ENCODE measurements at regions not wholly inside any gene's neighbourhood (a gene's known extent, or its start where the extent isn't known, plus 50 kb on each side); places are given as distances from the start of the nearest gene placed in this dataset.

GRCh38 chr5:167582886-167583285, 708.6 kb upstream of the WWC1 start:
- Mint-ChIP-seq H3K9me3 (no peaks in the 10 kb centered on the region), H3K4me1 (no peaks in the 10 kb centered on the region), H3K36me3 (no peaks in the 10 kb centered on the region), H3K27ac (no peak overlapping the region), H3K4me3 (no peak overlapping the region), H3K27me3 (ENCODE audit: low read depth in 3 of 3) (peaks cover 0 to 2% (median 1%) of the 10 kb centered on the region in 3 donors)
- H4K20me1 ChIP-seq (ENCODE audit: insufficient read depth, low read length) = no peaks in the 10 kb centered on the region
- H2AFZ ChIP-seq (ENCODE audit: insufficient read depth, low read depth, low read length, poor library complexity, severe bottlenecking) = no peak overlapping the region
- intact Hi-C loops (cut with micrococcal nuclease) = no loop called here
- no peaks in the 10 kb centered on the region for H3K36me3 ChIP-seq (replicated peaks in 1 of 2; ENCODE audit: control insufficient read depth in 1 of 2, insufficient read depth in 2 of 2, low read length in 2 of 2)
- 100% methylated on average over 2 of the region's 6 CpGs for WGBS (ENCODE audit: insufficient coverage)
- no peaks in the 10 kb centered on the region for H3K27me3 ChIP-seq (ENCODE audit: control insufficient read depth in 2 of 2, insufficient read depth in 2 of 2, low read length in 2 of 2)
- no peaks in the 10 kb centered on the region for H3K79me2 ChIP-seq (ENCODE audit: insufficient read depth, low read length)
- no peak for TF ChIP-seq CTCF (IDR thresholded peaks at IDR 0.05)
- H3K27ac ChIP-seq (ENCODE audit: low read depth in 1 of 2, low read length in 2 of 2) = no peak overlapping the region
- no peaks in the 10 kb centered on the region for H3K4me1 ChIP-seq (ENCODE audit: control insufficient read depth in 1 of 2, insufficient read depth in 2 of 2, low read length in 2 of 2)
- no peak overlapping the region for H3K9ac ChIP-seq (ENCODE audit: insufficient read depth, low read length, poor library complexity, severe bottlenecking)
- no peaks in the 10 kb centered on the region for H3K9me3 ChIP-seq (replicated peaks in 1 of 2; ENCODE audit: control insufficient read depth in 1 of 2, insufficient read depth in 1 of 2, low read length in 2 of 2)
- no peak for DNase-seq
- H3K4me2 ChIP-seq (replicated peaks; ENCODE audit: extremely low read depth, low read length, poor library complexity, severe bottlenecking) = no peak overlapping the region
- no peak overlapping the region for H3K4me3 ChIP-seq (replicated peaks in 1 of 3; ENCODE audit: low read depth in 2 of 3, low read length in 3 of 3)

GRCh38 chr5:167585184-167585583, 706.3 kb upstream of the WWC1 start:
- no peak overlapping the region for H2AFZ ChIP-seq (ENCODE audit: insufficient read depth, low read depth, low read length, poor library complexity, severe bottlenecking)
- H3K27ac Mint-ChIP-seq = no peak overlapping the region
- H3K4me1 ChIP-seq (ENCODE audit: control insufficient read depth in 1 of 2, insufficient read depth in 2 of 2, low read length in 2 of 2) = no peaks in the 10 kb centered on the region

More at GRCh38 chr5:167585184-167585583, 706.3 kb upstream of the WWC1 start:
- Mint-ChIP-seq H3K9me3 (no peaks in the 10 kb centered on the region), H3K4me3 (no peak overlapping the region), H3K36me3 (no peaks in the 10 kb centered on the region), H3K4me1 (no peaks in the 10 kb centered on the region), H3K27me3 (ENCODE audit: low read depth in 3 of 3) (peaks cover 0 to 1% (median 0%) of the 10 kb centered on the region in 3 donors)
- Histone ChIP-seq H3K36me3 (replicated peaks in 1 of 2; ENCODE audit: control insufficient read depth in 1 of 2, insufficient read depth in 2 of 2, low read length in 2 of 2) (no peaks in the 10 kb centered on the region), H3K4me3 (replicated peaks in 1 of 3; ENCODE audit: low read depth in 2 of 3, low read length in 3 of 3) (no peak overlapping the region), H3K27me3 (ENCODE audit: control insufficient read depth in 2 of 2, insufficient read depth in 2 of 2, low read length in 2 of 2) (no peaks in the 10 kb centered on the region), H3K4me2 (replicated peaks; ENCODE audit: extremely low read depth, low read length, poor library complexity, severe bottlenecking) (no peak overlapping the region), H3K9me3 (replicated peaks in 1 of 2; ENCODE audit: control insufficient read depth in 1 of 2, insufficient read depth in 1 of 2, low read length in 2 of 2) (no peaks in the 10 kb centered on the region), H3K79me2 (ENCODE audit: insufficient read depth, low read length) (no peaks in the 10 kb centered on the region), H3K27ac (ENCODE audit: low read depth in 1 of 2, low read length in 2 of 2) (no peak overlapping the region), H3K9ac (ENCODE audit: insufficient read depth, low read length, poor library complexity, severe bottlenecking) (no peak overlapping the region), H4K20me1 (ENCODE audit: insufficient read depth, low read length) (no peaks in the 10 kb centered on the region)
- DNase-seq = no peak
- no peak for TF ChIP-seq CTCF (IDR thresholded peaks at IDR 0.05)
- intact Hi-C loops (cut with micrococcal nuclease) = no loop called here
- no CpG with 5 or more reads among the region's 2 CpGs for WGBS (ENCODE audit: insufficient coverage)

Data from CD14-positive monocyte (primary cell).